ENCODE measurements at regions not wholly inside any gene's neighbourhood (a gene's known extent, or its start where the extent isn't known, plus 50 kb on each side); places are given as distances from the start of the nearest gene placed in this dataset.

DNA sequence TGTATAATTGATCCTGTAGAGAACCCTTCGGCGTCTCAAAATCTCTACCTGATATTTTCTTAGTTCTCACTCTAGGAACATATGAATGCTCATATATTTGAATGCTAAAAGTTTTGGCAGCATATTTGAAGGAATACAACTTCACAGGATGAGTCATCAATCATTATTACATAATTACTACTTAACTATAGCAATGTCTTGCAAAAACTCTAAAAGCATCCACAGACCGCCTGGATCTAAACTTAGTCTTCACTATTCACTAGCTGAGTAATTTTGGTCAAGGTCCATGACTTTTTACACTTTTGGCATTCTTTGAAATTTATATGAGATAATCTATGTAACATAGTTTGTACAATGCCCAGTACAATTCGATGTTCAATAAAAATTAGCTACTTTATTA, 194.7 kb downstream of the DTHD1 start:
- no peaks in the 10 kb centered on the region for H3K4me1 ChIP-seq (ENCODE audit: control insufficient read depth, low read length)
- H3K4me2 ChIP-seq (ENCODE audit: low read length) = no peak overlapping the region
- no peak overlapping the region for H3K27ac ChIP-seq (ENCODE audit: low read depth, low read length)
- H3K4me3 ChIP-seq (ENCODE audit: low read length) = no peak overlapping the region
- H3K27me3 ChIP-seq (ENCODE audit: control insufficient read depth, low read length) = no peaks in the 10 kb centered on the region
- no peaks in the 10 kb centered on the region for H4K20me1 ChIP-seq (ENCODE audit: control insufficient read depth, insufficient read depth, low read depth, low read length)
- no peaks in the 10 kb centered on the region for H3K9me3 ChIP-seq (ENCODE audit: control insufficient read depth, insufficient read depth, low read length)
- no peaks in the 10 kb centered on the region for H3K36me3 ChIP-seq (ENCODE audit: control insufficient read depth, low read length)
- no peaks in the 10 kb centered on the region for H3K79me2 ChIP-seq (ENCODE audit: control insufficient read depth, low read length)
- no peaks in the 10 kb centered on the region for H3F3A ChIP-seq (ENCODE audit: control insufficient read depth, insufficient read depth)
- no peaks in the 10 kb centered on the region; the same call in 1 of the 2 replicates for H3K9me2 ChIP-seq (replicated peaks; ENCODE audit: control insufficient read depth, low read length)
- TF ChIP-seq, protein P1, sequence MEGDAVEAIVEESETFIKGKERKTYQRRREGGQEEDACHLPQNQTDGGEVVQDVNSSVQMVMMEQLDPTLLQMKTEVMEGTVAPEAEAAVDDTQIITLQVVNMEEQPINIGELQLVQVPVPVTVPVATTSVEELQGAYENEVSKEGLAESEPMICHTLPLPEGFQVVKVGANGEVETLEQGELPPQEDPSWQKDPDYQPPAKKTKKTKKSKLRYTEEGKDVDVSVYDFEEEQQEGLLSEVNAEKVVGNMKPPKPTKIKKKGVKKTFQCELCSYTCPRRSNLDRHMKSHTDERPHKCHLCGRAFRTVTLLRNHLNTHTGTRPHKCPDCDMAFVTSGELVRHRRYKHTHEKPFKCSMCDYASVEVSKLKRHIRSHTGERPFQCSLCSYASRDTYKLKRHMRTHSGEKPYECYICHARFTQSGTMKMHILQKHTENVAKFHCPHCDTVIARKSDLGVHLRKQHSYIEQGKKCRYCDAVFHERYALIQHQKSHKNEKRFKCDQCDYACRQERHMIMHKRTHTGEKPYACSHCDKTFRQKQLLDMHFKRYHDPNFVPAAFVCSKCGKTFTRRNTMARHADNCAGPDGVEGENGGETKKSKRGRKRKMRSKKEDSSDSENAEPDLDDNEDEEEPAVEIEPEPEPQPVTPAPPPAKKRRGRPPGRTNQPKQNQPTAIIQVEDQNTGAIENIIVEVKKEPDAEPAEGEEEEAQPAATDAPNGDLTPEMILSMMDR (IDR thresholded peaks at IDR 0.05; ENCODE audit: low read depth, low read length, poor library complexity, severe bottlenecking) = no peak
- no peak for TF ChIP-seq EZH2phosphoT487 (IDR thresholded peaks at IDR 0.05; ENCODE audit: borderline replicate concordance, low read length)

DNA sequence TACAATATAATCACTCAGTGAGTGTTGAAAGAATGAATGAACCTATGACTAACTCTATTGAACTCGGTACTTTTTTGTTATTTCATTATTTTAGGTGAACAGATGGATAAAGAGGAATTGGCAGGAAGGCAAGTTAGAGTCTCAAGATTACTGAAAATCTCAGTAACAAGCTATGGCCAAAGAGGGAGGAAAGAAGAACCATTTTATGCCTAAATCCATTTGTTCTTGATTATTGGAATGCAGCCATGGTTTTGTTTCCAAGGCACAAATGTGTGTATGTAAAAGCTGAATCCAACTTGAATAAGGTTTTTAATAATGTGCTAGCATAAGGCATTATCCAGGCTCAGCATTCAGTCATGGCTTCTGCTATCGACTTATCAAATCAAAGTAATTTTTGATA, 196.4 kb downstream of the DTHD1 start:
- H3K4me3 ChIP-seq (ENCODE audit: low read length) = no peak overlapping the region
- H3K4me2 ChIP-seq (ENCODE audit: low read length) = no peak overlapping the region
- H3K4me1 ChIP-seq (ENCODE audit: control insufficient read depth, low read length) = no peaks in the 10 kb centered on the region
- H3K79me2 ChIP-seq (ENCODE audit: control insufficient read depth, low read length) = no peaks in the 10 kb centered on the region
- no peaks in the 10 kb centered on the region for H3K36me3 ChIP-seq (ENCODE audit: control insufficient read depth, low read length)
- no peaks in the 10 kb centered on the region for H3F3A ChIP-seq (ENCODE audit: control insufficient read depth, insufficient read depth)
- TF ChIP-seq, protein P1 (IDR thresholded peaks at IDR 0.05; ENCODE audit: low read depth, low read length, poor library complexity, severe bottlenecking) = no peak
- TF ChIP-seq EZH2phosphoT487 (IDR thresholded peaks at IDR 0.05; ENCODE audit: borderline replicate concordance, low read length) = no peak
- H3K9me2 ChIP-seq (replicated peaks; ENCODE audit: control insufficient read depth, low read length) = no peaks in the 10 kb centered on the region; the same call in 1 of the 2 replicates
- H3K27ac ChIP-seq (ENCODE audit: low read depth, low read length) = no peak overlapping the region
- H3K9me3 ChIP-seq (ENCODE audit: control insufficient read depth, insufficient read depth, low read length) = no peaks in the 10 kb centered on the region
- no peaks in the 10 kb centered on the region for H3K27me3 ChIP-seq (ENCODE audit: control insufficient read depth, low read length)
- no peaks in the 10 kb centered on the region for H4K20me1 ChIP-seq (ENCODE audit: control insufficient read depth, insufficient read depth, low read depth, low read length)

DNA sequence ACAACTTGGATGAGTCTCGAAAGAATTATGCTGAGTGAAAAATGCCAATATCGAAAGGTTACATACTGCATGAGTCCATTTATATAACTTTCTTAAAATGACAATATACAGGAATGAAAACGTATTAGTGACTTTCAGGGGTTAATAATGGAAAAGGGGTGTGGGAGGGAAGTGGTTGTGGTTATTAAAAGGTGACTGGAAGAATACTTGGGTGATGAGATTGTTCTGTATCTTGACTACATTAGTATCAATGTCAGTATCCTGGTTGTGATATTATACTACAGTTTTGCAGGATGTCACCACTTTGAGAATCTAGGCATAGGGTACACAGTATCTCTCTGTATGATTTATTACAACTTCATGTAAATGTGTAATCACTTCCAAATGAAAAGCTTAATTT, 204.5 kb downstream of the DTHD1 start:
- Histone ChIP-seq H3K27me3 (ENCODE audit: control insufficient read depth, low read length) (no peaks in the 10 kb centered on the region), H3K79me2 (ENCODE audit: control insufficient read depth, low read length) (no peaks in the 10 kb centered on the region), H3K9me3 (ENCODE audit: control insufficient read depth, insufficient read depth, low read length) (no peaks in the 10 kb centered on the region), H3K36me3 (ENCODE audit: control insufficient read depth, low read length) (no peaks in the 10 kb centered on the region), H3K9me2 (replicated peaks; ENCODE audit: control insufficient read depth, low read length) (no peaks in the 10 kb centered on the region), H3F3A (ENCODE audit: control insufficient read depth, insufficient read depth) (no peaks in the 10 kb centered on the region), H3K4me2 (ENCODE audit: low read length) (no peak overlapping the region), H3K4me3 (ENCODE audit: low read length) (no peak overlapping the region), H4K20me1 (ENCODE audit: control insufficient read depth, insufficient read depth, low read depth, low read length) (no peaks in the 10 kb centered on the region), H3K27ac (ENCODE audit: low read depth, low read length) (no peak overlapping the region), H3K4me1 (ENCODE audit: control insufficient read depth, low read length) (no peaks in the 10 kb centered on the region)
- no peak for TF ChIP-seq EZH2phosphoT487 (IDR thresholded peaks at IDR 0.05; ENCODE audit: borderline replicate concordance, low read length)
- TF ChIP-seq, protein P1 (IDR thresholded peaks at IDR 0.05; ENCODE audit: low read depth, low read length, poor library complexity, severe bottlenecking) = no peak

DNA sequence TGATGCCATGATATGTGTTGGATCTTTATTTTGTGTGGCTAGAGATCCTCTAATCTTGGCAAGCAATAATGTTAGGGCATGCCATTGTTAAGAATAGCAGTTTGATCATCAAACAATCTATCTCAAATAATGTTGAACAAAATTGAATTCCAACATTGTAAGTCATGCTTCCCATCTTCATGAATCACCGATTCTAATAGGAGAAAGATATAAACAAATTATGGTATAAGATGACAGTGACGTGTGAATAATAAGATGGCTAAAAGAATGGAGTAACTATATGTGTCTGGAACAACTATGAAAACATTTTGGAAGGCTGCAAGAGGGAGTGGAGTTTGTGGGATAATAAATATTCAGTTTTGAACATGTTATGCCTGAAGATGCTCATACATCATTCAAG, 208.4 kb downstream of the DTHD1 start:
- Histone ChIP-seq H3K27me3 (ENCODE audit: control insufficient read depth, low read length) (no peaks in the 10 kb centered on the region), H3F3A (ENCODE audit: control insufficient read depth, insufficient read depth) (no peaks in the 10 kb centered on the region), H3K4me1 (ENCODE audit: control insufficient read depth, low read length) (no peaks in the 10 kb centered on the region), H4K20me1 (ENCODE audit: control insufficient read depth, insufficient read depth, low read depth, low read length) (no peaks in the 10 kb centered on the region), H3K79me2 (ENCODE audit: control insufficient read depth, low read length) (no peaks in the 10 kb centered on the region), H3K9me2 (replicated peaks; ENCODE audit: control insufficient read depth, low read length) (no peaks in the 10 kb centered on the region), H3K4me3 (ENCODE audit: low read length) (no peak overlapping the region), H3K4me2 (ENCODE audit: low read length) (no peak overlapping the region), H3K9me3 (ENCODE audit: control insufficient read depth, insufficient read depth, low read length) (no peaks in the 10 kb centered on the region), H3K36me3 (ENCODE audit: control insufficient read depth, low read length) (no peaks in the 10 kb centered on the region), H3K27ac (ENCODE audit: low read depth, low read length) (no peak overlapping the region)
- TF ChIP-seq, protein P1 (IDR thresholded peaks at IDR 0.05; ENCODE audit: low read depth, low read length, poor library complexity, severe bottlenecking) = no peak
- no peak for TF ChIP-seq EZH2phosphoT487 (IDR thresholded peaks at IDR 0.05; ENCODE audit: borderline replicate concordance, low read length)
